ENCODE measurements at regions not wholly inside any gene's neighbourhood (a gene's known extent, or its start where the extent isn't known, plus 50 kb on each side); places are given as distances from the start of the nearest gene placed in this dataset.
"Not testable (repeated sequence)": the region's sequence is repeated elsewhere in the genome, so short reads cannot be mapped to it uniquely, and the experiment has no call there.

DNA sequence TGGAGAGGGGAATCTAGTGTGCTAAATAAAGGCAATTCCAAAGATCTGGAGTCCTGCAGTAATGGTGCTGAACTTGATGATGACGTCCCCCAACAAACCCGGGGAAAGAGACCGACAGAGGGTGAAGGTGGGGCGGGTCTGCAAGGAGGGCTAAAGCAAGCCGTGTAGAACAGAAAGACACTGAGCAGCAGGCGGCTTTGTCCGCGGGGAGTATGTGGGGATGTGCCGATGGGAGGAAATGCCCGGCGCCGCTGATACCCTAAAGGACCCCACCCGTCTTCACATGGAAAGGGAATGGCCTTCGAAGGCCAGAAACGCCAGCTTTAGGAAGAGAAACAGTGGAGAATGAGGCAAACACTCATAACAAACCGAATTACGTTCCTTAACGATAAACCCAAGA is 528.9 kb downstream of the ZNF674 start:
- H3K4me3 Mint-ChIP-seq = no peak overlapping the region
- H3K4me1 Mint-ChIP-seq (ENCODE audit: low read depth) = no peaks in the 10 kb centered on the region
- peaks cover 13% of the 10 kb centered on the region for H3K27me3 Mint-ChIP-seq (ENCODE audit: insufficient read depth)
- no peak overlapping the region for H3K27ac Mint-ChIP-seq
- DNase-seq = no peak
- no peak for TF ChIP-seq CTCF (IDR thresholded peaks at IDR 0.05)
- H3K9me3 Mint-ChIP-seq = no peaks in the 10 kb centered on the region
- no peaks in the 10 kb centered on the region for H3K36me3 Mint-ChIP-seq (ENCODE audit: low read depth)

DNA sequence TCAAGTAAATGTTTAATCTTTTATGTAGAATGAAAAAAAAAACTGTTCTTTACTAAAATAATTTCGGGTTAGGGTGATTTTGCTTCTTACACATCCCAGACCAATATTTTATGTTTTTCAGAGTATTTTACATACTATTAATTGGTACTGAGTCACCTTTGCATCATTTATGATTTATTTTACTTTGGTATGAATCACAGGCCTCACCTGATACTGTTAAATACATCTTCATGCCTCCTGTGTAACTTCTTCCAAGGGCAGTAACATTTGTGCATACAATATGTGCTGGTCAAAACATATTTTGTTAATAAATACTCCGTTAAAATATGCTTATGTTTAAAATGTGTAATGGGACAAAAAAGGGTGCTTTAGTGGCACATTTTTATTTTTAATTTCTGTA is 529.6 kb downstream of the ZNF674 start:
- DNase-seq = no peak
- no peaks in the 10 kb centered on the region for H3K36me3 Mint-ChIP-seq (ENCODE audit: low read depth)
- no peak overlapping the region for H3K4me3 Mint-ChIP-seq
- no peak for TF ChIP-seq CTCF (IDR thresholded peaks at IDR 0.05)
- no peak overlapping the region for H3K27ac Mint-ChIP-seq
- peaks cover 13% of the 10 kb centered on the region for H3K27me3 Mint-ChIP-seq (ENCODE audit: insufficient read depth)
- H3K9me3 Mint-ChIP-seq = no peaks in the 10 kb centered on the region
- no peaks in the 10 kb centered on the region for H3K4me1 Mint-ChIP-seq (ENCODE audit: low read depth)

DNA sequence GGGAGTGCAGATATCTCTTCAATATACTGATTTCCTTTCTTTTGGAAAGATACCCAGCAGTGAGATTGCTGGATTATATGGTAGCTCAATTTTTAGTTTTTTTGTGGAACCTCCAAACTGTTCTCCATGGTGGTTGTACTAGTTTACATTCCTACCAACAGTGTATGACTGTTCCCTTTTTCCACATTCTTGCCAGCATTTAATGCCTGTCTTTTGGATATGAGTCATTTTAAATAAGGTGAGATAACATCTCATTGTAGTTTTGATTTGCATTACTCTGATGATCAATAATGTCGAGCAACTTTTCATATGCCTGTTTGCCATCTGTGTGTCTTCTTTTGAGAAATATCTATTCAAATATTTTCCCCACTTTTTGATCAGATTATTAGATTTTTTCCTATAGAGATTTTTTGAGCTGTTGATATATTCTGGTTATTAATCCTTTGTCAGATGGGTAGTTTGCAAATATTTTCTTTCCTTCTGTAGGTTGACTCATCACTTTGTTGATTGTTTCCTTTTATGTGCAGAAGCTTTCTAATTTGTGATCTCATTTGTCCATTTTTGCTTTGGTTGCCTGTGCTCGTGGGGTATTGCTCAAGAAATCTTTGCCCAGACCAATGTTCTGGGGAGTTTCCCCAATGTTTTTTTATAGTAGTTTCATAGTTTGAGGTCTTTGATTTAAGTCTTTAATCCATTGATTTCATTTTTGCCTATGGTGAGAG is 552.7 kb downstream of the ZNF674 start:
- Mint-ChIP-seq H3K4me1 (ENCODE audit: low read depth) (no peaks in the 10 kb centered on the region), H3K27ac (no peak overlapping the region), H3K27me3 (ENCODE audit: insufficient read depth) (peaks cover 5% of the 10 kb centered on the region; the same call in 1 of the 2 replicates), H3K36me3 (ENCODE audit: low read depth) (no peaks in the 10 kb centered on the region), H3K4me3 (no peak overlapping the region), H3K9me3 (no peaks in the 10 kb centered on the region)
- TF ChIP-seq CTCF (IDR thresholded peaks at IDR 0.05) = no peak
- DNase-seq = no peak

DNA sequence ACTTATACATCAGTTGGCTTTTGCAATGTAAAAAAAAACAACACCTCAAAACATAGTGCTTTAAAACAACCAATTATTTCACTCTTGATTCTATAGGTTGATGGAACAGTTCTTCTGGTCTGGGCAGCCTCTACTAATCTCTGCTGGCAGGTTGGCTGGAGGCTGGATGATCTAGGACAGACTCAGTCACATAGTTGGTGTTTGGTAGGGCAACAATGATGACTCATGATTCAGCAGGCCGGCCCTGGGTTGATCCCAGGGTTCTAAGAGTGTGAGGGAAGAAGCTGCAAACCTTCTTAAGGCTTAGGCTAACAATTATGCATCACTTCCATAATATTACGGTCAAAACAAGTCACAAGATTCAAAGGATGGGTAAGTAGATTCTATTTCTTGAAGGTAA is 558.2 kb downstream of the ZNF674 start:
- Mint-ChIP-seq H3K4me1 (ENCODE audit: low read depth) (no peaks in the 10 kb centered on the region), H3K4me3 (no peak overlapping the region), H3K9me3 (no peaks in the 10 kb centered on the region), H3K27ac (no peak overlapping the region), H3K36me3 (ENCODE audit: low read depth) (no peaks in the 10 kb centered on the region), H3K27me3 (ENCODE audit: insufficient read depth) (peaks cover 3% of the 10 kb centered on the region; the same call in 1 of the 2 replicates)
- no peak for TF ChIP-seq CTCF (IDR thresholded peaks at IDR 0.05)
- DNase-seq = no peak

DNA sequence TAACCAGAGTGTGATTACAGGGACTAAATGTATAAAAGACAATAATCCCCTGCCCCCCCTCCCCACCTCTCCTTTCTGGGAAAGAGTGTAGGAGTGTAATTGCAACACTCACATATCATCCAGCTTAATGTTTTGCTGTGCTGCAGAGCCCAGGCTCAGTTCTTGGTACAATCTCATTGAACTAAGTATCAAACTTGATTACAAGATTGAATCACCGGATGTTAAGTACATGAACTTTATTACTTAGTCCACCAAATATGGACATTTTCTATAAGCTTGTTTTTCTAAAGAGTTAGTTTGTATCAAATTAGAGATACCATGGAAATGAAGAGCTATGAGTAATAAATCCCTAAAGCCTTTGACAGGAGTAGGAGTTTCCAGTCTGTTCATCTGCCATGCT is 559.1 kb downstream of the ZNF674 start:
- no peak for TF ChIP-seq CTCF (IDR thresholded peaks at IDR 0.05)
- H3K4me1 Mint-ChIP-seq (ENCODE audit: low read depth) = no peaks in the 10 kb centered on the region
- H3K9me3 Mint-ChIP-seq = no peaks in the 10 kb centered on the region
- H3K27ac Mint-ChIP-seq = no peak overlapping the region
- H3K27me3 Mint-ChIP-seq (ENCODE audit: insufficient read depth) = peaks cover 2% of the 10 kb centered on the region; the same call in 1 of the 2 replicates
- no peak for DNase-seq
- H3K4me3 Mint-ChIP-seq = no peak overlapping the region
- no peaks in the 10 kb centered on the region for H3K36me3 Mint-ChIP-seq (ENCODE audit: low read depth)

GRCh38 chrX:45982958-45983727 is 562.1 kb downstream of the ZNF674 start:
- not testable (repeated sequence) for H3K27me3 Mint-ChIP-seq (ENCODE audit: insufficient read depth); DNase-seq; H3K4me1 Mint-ChIP-seq (ENCODE audit: low read depth); H3K27ac Mint-ChIP-seq; H3K4me3 Mint-ChIP-seq; H3K9me3 Mint-ChIP-seq; H3K36me3 Mint-ChIP-seq (ENCODE audit: low read depth)

Measured in HFFc6 (cell line).